Activated T-cell treated with anti-CD3 and anti-CD28 coated beads, Interleukin-2, amount 50 U/mL, for 1 hour (primary cell): ENCODE measurements at regions not wholly inside any gene's neighbourhood (a gene's known extent, or its start where the extent isn't known, plus 50 kb on each side); places are given as distances from the start of the nearest gene placed in this dataset.
"Not testable (repeated sequence)": the region's sequence is repeated elsewhere in the genome, so short reads cannot be mapped to it uniquely, and the experiment has no call there.

Experiments used
- DNase-seq: peaks from one replicate; pipeline ENCODE4 v3.0.0-alpha.2; 2020

DNA sequence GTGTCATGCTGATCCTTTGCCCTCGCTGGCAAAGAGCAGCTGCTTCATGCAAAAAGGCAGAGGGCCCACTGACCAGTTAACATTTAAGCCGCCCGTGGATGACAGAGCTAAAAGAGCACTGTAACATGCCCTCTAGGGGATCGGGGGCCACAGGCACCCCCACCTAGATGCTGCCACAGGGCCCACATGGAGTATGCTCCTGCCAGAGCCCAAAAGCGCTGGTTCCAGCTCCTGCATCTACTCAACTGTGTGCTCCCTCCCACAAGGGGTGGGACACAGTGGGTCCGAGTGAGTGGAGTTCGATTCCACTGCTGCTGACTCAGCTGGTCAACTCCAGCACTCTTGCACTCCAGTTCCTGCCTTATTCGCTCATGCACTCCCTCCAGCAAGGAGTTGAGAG, 199.8 kb upstream of the CNTNAP2 start:
- DNase-seq = no peak

DNA sequence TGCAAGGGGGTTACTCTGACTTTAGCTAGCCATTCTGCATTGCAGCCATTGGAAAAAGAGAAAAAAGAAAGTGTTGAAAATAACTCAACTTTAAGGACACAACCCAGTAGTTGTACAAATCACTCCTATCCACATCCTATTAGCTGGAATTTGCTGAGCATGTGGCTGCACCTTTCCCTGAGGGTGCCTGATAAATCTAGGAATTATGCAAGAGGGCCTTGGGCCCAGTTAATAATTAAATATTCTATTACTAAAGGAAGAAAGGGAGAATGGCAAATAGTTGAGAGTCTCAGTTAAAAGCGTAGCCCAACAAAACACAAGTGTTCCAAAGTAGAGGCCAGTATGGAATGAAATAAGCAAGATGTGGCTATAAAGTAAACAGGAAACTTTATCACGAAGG, 200.9 kb upstream of the CNTNAP2 start:
- no peak for DNase-seq

DNA sequence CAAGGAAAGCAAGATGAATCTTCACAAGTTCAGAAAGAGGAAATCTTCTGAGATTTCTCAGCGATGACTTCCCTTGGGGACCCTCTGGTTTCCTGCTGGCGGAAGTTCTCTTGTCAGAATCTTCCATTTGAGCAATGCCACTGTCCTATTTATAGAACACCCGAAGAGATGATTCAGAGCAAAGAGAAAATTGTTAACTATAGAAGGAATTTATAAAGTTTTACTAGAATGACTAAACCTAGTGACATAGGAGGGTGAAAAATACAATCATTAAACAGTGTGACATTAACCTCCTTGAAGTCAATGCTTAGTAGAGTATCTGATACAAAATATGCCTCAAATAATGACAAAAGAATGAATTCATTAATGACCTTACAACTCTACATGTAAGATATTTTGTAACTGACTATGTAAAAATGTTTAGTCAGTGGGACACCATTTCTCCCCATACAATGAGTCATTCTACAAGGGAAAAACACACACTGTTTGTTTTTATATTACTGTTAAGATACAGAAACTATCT, 206.5 kb upstream of the CNTNAP2 start:
- DNase-seq = no peak

DNA sequence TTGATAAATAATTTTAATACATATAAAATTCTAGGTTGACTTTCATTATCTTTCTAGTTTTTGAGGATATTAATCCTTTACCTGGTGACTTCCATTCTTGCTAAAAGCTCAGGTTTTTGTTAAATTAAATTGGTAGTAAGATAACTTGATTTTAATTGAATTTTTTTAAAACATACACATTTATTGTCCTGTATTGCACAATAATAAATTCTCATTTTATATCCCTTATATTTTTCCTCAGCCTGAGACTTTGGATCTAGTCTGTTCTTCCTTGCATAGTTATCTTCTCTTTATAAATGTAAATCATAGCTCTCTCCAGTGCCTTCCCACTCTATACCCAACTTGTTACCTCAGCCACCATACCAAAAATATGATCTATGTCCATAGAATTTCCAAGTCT, 212.9 kb upstream of the CNTNAP2 start:
- DNase-seq = no peak

DNA sequence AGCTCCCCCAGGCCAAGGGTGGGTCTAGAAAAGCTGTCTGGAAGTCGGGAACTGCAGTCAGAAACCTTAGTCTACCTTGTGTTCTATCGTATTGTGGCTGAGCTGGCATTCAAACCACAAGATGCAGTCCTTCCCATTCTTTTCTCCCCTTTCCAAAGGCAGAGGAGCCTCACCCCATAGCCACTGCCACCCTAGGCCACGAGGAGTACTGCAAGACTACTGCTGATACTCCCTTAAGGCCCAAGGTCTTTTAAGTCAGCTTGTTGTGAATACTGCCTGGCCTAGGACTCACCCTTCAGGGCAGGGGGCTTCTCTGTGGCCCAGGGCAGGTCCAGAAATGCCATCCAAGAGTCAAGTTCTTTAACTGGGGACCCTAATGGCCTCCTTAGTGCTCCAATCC, 214.5 kb upstream of the CNTNAP2 start:
- DNase-seq = no peak

DNA sequence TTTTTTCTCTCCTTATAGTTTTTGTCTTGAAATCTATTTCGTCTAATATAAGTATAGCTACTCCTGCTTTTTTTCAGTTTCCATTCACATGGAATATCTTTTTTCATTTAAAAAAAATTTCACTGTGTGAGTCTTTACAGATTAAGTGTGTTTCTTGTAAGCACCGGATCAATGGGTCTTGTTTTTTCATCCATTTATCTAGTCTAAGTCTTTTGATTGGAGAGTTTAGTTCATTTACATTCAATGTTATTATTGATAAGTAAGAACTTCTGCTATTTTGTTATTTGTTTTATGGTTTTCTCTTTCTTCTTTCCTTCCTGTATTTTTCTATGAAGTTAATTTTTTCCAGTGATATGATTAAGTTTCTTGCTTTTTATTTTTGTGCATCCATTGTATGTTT, 216.7 kb upstream of the CNTNAP2 start:
- DNase-seq = no peak

DNA sequence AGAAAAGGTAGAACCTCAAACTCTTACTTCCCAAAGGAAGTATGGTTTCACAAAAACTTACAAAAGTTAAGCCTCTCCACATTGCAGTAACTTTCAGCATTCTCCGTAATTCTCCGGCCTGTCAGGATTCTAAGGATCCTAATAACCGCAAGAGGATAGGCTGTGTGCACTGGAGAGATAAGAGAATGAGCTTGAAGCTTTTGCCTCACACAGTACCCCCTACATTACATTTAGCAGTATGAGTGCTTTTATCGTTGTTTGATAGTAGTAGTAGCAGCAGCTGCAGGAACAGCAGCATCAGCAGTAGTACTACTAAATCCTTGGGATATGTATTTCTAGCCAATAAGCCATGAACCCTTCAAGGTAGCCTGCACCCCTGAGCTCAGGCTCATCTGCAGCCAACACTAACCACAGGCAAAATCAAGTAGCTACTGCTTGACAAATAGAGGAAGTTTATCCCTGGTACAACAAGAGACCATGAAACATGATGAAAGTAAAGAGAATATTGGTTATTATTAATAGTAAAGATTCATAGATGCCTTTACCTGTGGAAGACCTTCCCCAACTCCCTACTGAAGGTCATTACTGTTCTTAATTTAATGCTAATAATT, 222.6 kb upstream of the CNTNAP2 start:
- DNase-seq = no peak

DNA sequence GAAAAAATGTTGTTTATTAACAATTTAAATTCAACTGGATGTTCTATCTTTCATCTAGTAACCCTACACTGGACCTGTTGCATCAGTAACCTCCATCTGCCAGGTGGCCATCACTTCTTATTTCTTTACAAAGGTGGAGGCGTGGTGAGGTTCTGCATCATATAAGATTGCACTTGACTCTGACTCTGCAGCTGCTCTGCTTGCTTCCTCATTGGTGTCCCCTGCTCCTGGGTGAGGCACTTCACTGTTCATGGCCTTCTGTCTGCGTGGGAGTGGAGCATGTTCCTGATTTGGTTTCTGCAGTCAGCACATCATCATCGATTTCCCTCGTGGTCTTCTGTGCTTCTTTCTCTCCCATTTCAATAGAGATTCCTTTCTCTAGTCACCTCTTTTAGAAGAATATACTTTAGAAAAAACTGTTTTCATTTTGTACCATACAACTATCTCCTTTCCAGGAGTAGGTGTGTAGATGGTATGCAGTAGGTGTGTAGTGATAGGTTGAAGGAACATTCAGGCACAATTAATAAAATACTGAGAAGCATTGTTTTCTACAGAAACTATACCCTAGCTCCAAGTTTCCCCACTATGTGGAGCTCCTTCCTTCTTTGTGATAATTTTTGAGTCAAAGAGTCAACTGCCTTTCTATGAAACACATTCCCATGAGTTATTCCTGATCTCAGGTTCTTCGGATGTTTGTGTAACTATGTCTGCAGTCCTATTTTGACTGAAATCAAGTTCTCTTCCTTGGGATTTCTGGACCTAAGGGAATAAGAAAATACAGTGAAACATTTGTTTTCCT, 231.7 kb upstream of the CNTNAP2 start:
- DNase-seq = no peak

DNA sequence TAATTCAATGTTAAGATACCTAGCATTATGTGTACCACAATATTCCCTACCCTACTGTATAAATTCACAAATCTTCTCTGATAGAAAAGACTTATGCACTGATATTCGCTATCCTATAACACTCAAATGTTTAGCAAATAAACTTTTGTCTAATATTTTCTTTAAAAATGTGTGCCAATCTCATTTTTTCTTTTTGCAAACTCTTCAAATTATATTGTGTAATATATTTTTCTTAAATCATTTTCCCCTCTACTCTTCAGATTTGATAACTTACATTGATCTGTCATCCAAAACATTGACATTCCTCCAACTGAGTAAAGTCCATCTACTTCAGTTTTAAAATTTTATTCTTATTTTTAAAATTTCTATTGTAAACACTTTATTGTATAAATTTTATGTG, 240.2 kb upstream of the CNTNAP2 start:
- DNase-seq = no peak

DNA sequence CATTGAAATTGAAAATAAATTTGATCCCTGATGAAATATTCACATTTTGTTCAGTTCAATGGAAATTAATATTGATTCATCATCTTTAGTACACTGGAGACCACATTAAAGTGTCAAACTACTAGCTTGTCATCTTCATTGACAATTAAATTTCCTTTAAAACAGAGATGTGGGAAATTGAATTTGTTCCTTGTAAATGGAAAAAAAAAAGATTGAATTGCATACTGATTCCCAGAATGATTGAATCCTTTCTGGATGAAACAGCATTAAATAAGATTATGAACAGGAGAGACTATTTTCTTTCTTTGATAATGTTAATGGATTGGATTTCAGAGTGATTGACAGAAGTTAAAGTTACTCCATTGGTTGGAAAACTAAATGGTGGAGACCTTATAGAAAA, 241.3 kb upstream of the CNTNAP2 start:
- DNase-seq = no peak

DNA sequence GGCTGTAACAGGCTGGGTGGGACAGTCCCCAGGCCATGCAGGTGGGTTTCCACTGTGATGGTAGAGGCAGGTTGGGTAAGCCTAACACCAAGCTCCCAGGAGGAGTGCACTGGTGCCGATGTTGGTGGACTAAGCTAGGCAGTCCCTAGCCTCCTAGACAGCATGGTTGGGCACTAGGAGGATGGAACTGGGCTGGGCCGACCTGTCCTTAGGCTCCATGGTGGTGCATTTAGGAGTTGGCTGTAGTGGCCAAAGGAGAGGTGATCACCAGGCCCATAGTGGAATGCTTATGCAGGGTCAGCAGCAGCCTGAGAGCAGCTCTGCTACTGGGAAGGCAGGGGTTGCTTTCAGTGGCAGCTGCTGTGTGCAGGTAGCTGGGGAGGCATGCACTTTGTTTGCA, 247.7 kb upstream of the CNTNAP2 start:
- no peak for DNase-seq

DNA sequence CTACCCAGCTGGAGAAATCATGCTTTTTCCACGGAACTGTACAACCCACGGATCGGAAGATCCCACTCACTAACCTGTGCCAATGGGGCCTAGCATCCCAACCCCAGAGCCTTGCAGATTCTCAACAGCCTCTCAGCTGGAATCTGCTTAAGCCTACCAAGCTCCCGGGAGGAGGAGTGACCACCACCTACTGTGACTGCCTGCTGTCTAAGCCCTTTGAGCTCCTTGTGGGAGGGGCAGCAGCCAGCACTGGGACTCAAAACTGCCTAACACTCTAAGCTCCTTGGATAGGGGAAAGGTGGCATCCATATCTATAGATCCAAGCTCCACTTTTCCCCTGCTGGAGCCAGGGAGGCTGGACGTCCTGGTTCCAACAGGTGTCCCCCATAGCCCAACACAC, 254.4 kb upstream of the CNTNAP2 start:
- DNase-seq = no peak

DNA sequence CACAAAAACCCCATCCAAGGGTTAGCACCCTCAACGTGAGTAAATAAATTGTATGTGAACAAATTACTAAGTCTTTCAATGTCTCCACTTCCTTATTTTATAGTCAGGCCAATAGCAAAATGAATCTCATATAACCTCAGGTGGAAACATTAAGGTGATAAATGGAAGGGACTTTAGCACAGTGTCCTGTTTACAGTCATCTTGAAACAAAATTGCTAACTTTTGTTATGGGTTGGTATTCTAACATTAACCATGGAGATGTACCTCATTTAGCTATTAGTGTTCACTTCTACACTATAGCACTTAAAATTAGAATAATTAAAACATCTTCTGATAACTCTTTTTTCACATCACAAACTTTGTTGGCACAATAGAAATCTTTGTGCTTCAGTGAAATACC, 255.8 kb upstream of the CNTNAP2 start:
- DNase-seq = no peak

DNA sequence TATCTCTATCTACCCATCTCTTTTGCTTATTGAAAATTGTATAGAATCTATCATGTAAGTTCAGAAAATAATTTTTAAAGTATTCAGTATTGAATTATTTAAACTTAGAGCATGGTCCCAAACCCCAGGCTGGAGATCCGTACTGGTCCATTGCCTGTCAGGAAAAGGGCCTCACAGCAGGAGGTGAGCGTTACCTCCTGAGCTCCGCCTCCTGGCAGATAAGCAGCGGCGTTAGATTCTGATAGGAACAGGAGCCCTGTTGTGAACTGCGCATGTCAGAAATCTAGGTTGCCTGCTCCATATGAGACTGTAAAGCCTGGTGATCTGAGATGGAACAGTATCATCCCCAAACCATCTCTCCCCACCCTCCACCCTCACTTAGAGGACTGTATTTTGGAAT, 266.0 kb upstream of the CNTNAP2 start:
- DNase-seq = no peak

DNA sequence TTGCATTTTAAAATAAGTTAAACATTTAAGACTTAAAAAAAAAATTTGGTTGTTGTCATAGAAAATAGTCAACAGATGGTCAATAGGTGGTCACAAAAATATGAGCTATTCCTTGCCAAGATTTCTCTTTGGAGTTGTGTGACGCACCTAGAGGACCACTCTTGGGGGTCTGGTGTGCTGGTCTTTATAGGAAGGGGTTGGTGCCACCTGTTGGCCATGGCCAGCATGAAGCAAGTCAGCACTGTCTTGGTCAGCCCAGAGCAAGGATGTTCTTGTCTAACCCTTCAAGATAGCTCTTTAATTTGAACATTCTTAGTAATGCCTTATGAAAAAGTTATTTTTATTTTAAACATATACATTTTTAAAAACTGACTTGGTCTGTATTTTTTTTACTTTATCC, 267.9 kb upstream of the CNTNAP2 start:
- DNase-seq = no peak

DNA sequence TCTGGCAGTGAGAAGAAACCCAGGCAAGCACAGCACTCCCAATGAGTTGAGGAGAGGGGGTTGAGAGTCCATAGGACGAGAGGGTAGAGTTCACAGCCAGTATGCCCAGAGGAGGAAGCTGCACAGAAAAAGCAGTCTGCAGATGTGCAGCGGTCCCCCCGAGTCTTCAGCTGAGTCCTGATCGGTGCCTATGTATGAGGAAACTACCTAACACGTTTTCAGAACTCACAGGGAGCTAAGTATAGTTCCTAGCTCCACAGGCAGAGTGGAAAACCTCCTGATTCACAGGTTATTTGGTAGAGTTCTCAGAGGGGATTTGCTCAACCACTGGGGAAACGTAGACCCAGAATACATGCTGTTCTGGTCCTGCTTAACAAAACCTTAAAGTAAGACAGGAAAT, 271.3 kb upstream of the CNTNAP2 start:
- no peak for DNase-seq

DNA sequence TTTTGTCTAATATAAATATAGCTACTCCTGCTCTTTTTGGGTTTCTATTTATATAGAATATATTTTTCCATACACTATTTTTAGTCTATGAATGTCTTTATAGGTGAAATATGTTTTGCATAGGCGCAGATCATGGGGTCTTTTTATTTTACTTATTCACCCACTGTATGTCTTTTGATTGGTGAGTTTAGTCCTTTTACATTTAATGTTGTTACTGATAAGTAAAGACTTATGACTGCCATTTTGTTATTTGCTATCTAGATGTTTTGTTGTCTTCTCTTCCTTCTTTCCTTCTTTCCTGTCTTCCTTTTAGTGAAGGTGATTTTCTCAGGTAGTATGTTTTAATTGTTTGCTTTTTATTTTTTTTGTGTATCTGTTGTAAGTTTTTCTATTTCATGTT, 276.8 kb upstream of the CNTNAP2 start:
- DNase-seq = no peak

DNA sequence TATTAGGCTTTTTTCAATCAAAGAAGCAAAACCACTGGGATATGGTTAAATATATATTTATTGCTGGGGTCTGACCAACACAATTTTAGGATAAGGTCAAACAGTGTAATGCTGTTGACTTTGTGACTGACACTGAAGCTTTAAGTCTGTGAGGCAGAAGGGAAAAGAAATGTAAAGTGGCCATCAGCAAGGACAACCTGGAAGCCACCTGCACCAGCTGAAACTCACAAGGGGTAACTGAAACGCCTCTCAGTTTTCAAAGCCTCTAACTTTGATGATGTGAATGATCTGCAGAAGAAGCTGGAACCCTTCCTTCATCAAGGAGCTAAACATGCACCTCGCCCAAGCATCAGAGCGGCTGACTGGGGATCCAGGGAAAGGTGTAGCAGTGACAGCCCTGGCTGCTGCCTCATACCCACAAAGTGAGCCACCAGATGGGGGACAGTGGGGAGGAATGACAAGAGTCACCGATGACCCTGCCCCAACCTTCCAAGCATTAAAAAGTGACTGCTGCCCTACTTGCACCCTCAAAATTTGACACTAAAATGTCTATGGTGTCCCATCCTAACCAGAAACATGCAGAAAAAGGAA, 284.9 kb upstream of the CNTNAP2 start:
- DNase-seq = no peak

DNA sequence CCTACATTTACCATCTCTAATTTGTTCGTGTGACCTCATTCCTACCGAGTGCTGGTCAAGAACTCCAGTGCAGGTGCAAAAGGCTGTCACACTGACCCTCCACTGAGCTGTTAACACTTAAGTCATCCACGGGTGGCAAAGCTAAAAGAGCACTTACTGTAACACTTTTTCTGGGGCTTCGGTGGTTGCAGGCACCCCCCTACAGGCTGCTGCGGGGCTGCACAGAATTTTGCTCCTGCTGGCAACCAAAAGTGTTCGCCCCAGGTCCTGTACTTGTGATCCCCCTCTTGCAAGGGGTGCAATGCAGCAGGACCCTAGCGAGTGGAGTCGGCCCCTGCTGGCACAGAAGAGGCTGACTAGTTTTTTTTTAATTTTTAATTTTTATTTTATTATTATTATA, 298.9 kb upstream of the CNTNAP2 start:
- no peak for DNase-seq

DNA sequence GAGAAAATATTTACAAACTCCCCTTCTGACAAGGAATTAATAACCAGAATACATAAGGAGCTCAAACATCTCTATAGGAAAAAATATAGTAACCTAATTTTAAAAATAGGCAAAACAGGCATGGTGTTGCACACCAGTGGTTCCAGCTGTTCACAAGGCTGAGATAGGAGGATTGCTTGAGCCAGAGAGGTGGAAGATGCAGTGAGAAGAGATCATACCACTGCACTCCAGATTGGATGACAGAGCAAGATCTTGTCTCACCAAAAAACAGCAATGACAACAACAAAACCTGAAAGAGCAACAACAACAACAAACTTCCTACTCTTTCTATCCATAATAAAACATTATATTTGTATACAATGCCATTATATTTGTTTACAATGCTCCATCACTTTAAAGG, 304.4 kb upstream of the CNTNAP2 start:
- DNase-seq = no peak

DNA sequence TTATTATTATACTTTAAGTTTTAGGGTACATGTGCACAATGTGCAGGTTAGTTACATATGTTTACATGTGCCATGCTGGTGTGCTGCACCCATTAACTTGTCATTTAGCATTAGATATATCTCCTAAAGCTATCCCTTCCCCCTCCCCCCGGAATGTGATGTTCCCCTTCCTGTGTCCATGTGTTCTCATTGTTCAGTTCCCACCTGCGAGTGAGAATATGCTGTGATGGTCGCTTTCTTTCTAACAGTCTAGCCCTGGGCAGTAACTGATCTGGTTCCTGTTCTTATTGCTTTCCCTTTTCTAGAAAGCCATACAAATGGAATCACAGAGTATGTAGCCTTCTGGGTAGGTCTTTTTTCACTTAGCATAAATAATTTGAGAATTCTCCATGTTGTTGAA, 311.1 kb upstream of the CNTNAP2 start:
- DNase-seq = not testable (repeated sequence)

DNA sequence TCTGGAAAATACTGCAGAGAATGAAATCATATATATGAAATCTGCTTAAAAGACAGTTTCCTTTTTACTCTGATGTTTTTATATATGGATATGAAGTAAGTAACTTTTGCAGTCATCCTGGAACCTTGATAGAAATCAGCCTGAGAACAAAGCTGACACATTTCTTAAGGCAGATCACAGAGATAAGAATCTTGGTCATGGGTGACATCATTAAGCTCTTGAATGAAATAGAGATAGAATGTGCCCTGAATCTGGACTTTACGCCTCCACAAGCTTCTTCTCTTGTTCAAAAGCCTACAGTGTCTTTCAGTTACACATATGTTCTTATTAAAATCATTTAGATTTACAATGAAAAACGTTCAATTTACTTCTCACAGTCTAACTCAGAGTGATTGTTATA, 319.1 kb upstream of the CNTNAP2 start:
- DNase-seq = no peak

DNA sequence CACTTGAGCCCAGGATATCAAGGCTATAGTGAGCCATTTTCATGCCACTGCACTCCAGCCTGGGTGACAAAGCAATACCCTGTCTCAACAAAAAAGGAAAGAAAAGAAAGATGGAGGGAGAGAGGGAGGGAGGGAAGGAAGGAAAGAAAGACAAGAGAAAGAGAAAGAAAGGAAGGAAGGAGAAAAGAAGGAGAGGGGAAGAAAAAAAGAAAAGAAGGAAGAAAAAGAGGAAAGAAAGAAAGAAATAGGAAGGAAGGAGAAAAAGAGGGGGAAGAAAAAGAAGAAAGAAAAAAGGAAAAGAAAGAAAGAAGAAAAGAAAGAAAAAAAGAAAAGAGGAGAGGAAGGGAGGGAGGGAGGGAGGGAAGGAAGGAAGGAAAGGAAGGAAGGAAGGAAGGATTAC, 321.5 kb upstream of the CNTNAP2 start:
- no peak for DNase-seq
